ENCODE measurements at regions not wholly inside any gene's neighbourhood (a gene's known extent, or its start where the extent isn't known, plus 50 kb on each side); places are given as distances from the start of the nearest gene placed in this dataset.

DNA sequence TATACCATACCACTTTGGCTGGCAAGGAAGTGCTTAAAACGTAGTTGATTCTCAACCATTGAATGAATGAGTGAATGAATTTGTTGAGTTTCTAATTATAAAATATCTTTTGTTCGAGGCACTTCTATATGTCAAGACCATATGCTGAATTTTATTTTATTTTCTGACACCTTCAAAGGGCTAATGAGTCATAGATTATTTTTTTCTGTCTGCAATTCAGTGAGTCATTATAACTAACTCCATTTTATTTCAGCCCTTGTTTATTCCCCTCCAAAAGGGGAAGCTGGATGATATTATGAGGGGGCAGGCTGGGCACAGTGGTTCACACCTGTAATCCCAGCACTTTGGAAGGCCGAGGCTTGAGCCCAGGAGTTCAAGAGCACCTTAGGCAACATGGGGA, 142.4 kb downstream of the P2RY1 start:
- no peaks in the 10 kb centered on the region for H3K27me3 ChIP-seq (ENCODE audit: control insufficient read depth, insufficient read depth, low read length)

GRCh38 chr3:152978152-152978551, 143.2 kb downstream of the P2RY1 start:
- no peak overlapping the region for H3K4me2 ChIP-seq (ENCODE audit: extremely low read depth, insufficient read depth, low read length)
- no peaks in the 10 kb centered on the region for H3K36me3 ChIP-seq (ENCODE audit: control insufficient read depth, insufficient read depth, low read length)
- H2AFZ ChIP-seq (ENCODE audit: low read length) = no peak overlapping the region
- no peak for DNase-seq (ENCODE audit: low read depth in 2 of 2)
- no peaks in the 10 kb centered on the region for H3K79me2 ChIP-seq (ENCODE audit: control insufficient read depth, insufficient read depth, low read length)
- no peak for TF ChIP-seq EZH2 (IDR thresholded peaks at IDR 0.05; ENCODE audit: low read length, missing control alignments)
- TF ChIP-seq, protein P1, sequence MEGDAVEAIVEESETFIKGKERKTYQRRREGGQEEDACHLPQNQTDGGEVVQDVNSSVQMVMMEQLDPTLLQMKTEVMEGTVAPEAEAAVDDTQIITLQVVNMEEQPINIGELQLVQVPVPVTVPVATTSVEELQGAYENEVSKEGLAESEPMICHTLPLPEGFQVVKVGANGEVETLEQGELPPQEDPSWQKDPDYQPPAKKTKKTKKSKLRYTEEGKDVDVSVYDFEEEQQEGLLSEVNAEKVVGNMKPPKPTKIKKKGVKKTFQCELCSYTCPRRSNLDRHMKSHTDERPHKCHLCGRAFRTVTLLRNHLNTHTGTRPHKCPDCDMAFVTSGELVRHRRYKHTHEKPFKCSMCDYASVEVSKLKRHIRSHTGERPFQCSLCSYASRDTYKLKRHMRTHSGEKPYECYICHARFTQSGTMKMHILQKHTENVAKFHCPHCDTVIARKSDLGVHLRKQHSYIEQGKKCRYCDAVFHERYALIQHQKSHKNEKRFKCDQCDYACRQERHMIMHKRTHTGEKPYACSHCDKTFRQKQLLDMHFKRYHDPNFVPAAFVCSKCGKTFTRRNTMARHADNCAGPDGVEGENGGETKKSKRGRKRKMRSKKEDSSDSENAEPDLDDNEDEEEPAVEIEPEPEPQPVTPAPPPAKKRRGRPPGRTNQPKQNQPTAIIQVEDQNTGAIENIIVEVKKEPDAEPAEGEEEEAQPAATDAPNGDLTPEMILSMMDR (conservative IDR thresholded peaks at IDR 0.05 in 1 of 2, IDR thresholded peaks at IDR 0.05 in 1 of 2; ENCODE audit: low read depth in 1 of 2, low read length in 2 of 2) = no peak
- no peak overlapping the region for H3K9ac ChIP-seq (ENCODE audit: insufficient read depth, low read length)
- H3K9me3 ChIP-seq (ENCODE audit: control insufficient read depth, insufficient read depth, low read depth, low read length) = no peaks in the 10 kb centered on the region
- H3K27ac ChIP-seq (ENCODE audit: insufficient read depth, low read length) = no peak overlapping the region
- H4K20me1 ChIP-seq (ENCODE audit: control insufficient read depth, extremely low read depth, insufficient read depth, low read length) = no peaks in the 10 kb centered on the region
- H3K27me3 ChIP-seq (ENCODE audit: control insufficient read depth, insufficient read depth, low read length) = no peaks in the 10 kb centered on the region
- H3K4me1 ChIP-seq (ENCODE audit: control insufficient read depth, extremely low read depth, insufficient read depth, low read length) = no peaks in the 10 kb centered on the region
- no peak overlapping the region for H3K4me3 ChIP-seq (replicated peaks in 1 of 4; ENCODE audit: control extremely low read depth in 1 of 4, insufficient read depth in 1 of 4, low read depth in 3 of 4, low read length in 4 of 4)

More for the DNA sequence above, 142.4 kb downstream of the P2RY1 start:
- peak in 1 of 2 donors; percentile 66 for DNase-seq (ENCODE audit: low read depth in 2 of 2)
- H3K79me2 ChIP-seq (ENCODE audit: control insufficient read depth, insufficient read depth, low read length) = no peaks in the 10 kb centered on the region
- no peak overlapping the region for H3K27ac ChIP-seq (ENCODE audit: insufficient read depth, low read length)
- no peaks in the 10 kb centered on the region for H3K4me1 ChIP-seq (ENCODE audit: control insufficient read depth, extremely low read depth, insufficient read depth, low read length)
- H3K36me3 ChIP-seq (ENCODE audit: control insufficient read depth, insufficient read depth, low read length) = no peaks in the 10 kb centered on the region
- no peaks in the 10 kb centered on the region for H3K9me3 ChIP-seq (ENCODE audit: control insufficient read depth, insufficient read depth, low read depth, low read length)
- H3K9ac ChIP-seq (ENCODE audit: insufficient read depth, low read length) = no peak overlapping the region
- TF ChIP-seq, protein P1 (conservative IDR thresholded peaks at IDR 0.05 in 1 of 2, IDR thresholded peaks at IDR 0.05 in 1 of 2; ENCODE audit: low read depth in 1 of 2, low read length in 2 of 2) = no peak
- no peak for TF ChIP-seq EZH2 (IDR thresholded peaks at IDR 0.05; ENCODE audit: low read length, missing control alignments)
- no peak overlapping the region for H2AFZ ChIP-seq (ENCODE audit: low read length)
- no peak overlapping the region for H3K4me3 ChIP-seq (replicated peaks in 1 of 4; ENCODE audit: control extremely low read depth in 1 of 4, insufficient read depth in 1 of 4, low read depth in 3 of 4, low read length in 4 of 4)
- H3K4me2 ChIP-seq (ENCODE audit: extremely low read depth, insufficient read depth, low read length) = no peak overlapping the region
- H4K20me1 ChIP-seq (ENCODE audit: control insufficient read depth, extremely low read depth, insufficient read depth, low read length) = no peaks in the 10 kb centered on the region

DNA sequence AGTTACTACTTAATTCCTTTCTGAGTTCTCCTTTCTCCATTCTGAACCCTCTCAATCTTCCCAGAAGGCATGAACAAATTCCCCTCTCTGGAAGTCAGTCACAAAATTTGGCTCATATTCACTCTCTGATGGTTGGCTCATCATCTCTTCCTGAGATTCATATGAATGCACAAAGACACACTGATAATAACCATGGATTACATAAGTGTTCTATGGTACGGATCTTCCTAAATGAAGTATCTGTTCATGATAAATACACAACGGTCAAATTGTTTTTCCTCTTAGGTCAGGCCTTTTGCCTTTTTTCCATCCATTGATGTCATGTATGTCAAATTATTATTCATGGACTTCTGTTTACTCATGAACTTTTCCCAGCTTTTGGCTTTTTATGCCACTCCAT, 162.6 kb downstream of the P2RY1 start:
- H3K9ac ChIP-seq (ENCODE audit: insufficient read depth, low read length) = no peak overlapping the region
- no peak overlapping the region for H2AFZ ChIP-seq (ENCODE audit: low read length)
- H3K4me2 ChIP-seq (ENCODE audit: extremely low read depth, insufficient read depth, low read length) = no peak overlapping the region
- H3K36me3 ChIP-seq (ENCODE audit: control insufficient read depth, insufficient read depth, low read length) = no peaks in the 10 kb centered on the region
- no peaks in the 10 kb centered on the region for H3K27me3 ChIP-seq (ENCODE audit: control insufficient read depth, insufficient read depth, low read length)
- TF ChIP-seq, protein P1 (conservative IDR thresholded peaks at IDR 0.05 in 1 of 2, IDR thresholded peaks at IDR 0.05 in 1 of 2; ENCODE audit: low read depth in 1 of 2, low read length in 2 of 2) = no peak
- TF ChIP-seq EZH2 (IDR thresholded peaks at IDR 0.05; ENCODE audit: low read length, missing control alignments) = no peak
- no peaks in the 10 kb centered on the region for H3K9me3 ChIP-seq (ENCODE audit: control insufficient read depth, insufficient read depth, low read depth, low read length)
- no peaks in the 10 kb centered on the region for H4K20me1 ChIP-seq (ENCODE audit: control insufficient read depth, extremely low read depth, insufficient read depth, low read length)
- H3K27ac ChIP-seq (ENCODE audit: insufficient read depth, low read length) = no peak overlapping the region
- no peaks in the 10 kb centered on the region for H3K79me2 ChIP-seq (ENCODE audit: control insufficient read depth, insufficient read depth, low read length)
- H3K4me1 ChIP-seq (ENCODE audit: control insufficient read depth, extremely low read depth, insufficient read depth, low read length) = no peaks in the 10 kb centered on the region
- no peak for DNase-seq (ENCODE audit: low read depth in 2 of 2)
- H3K4me3 ChIP-seq (replicated peaks in 1 of 4; ENCODE audit: control extremely low read depth in 1 of 4, insufficient read depth in 1 of 4, low read depth in 3 of 4, low read length in 4 of 4) = no peak overlapping the region

Data from fibroblast of lung (primary cell).